ENCODE measurements at regions not wholly inside any gene's neighbourhood (a gene's known extent, or its start where the extent isn't known, plus 50 kb on each side); places are given as distances from the start of the nearest gene placed in this dataset.
A peak's percentile ranks its signal among the peaks of the same experiment; 100 is the strongest.
"Not testable (repeated sequence)": the region's sequence is repeated elsewhere in the genome, so short reads cannot be mapped to it uniquely, and the experiment has no call there.

DNA sequence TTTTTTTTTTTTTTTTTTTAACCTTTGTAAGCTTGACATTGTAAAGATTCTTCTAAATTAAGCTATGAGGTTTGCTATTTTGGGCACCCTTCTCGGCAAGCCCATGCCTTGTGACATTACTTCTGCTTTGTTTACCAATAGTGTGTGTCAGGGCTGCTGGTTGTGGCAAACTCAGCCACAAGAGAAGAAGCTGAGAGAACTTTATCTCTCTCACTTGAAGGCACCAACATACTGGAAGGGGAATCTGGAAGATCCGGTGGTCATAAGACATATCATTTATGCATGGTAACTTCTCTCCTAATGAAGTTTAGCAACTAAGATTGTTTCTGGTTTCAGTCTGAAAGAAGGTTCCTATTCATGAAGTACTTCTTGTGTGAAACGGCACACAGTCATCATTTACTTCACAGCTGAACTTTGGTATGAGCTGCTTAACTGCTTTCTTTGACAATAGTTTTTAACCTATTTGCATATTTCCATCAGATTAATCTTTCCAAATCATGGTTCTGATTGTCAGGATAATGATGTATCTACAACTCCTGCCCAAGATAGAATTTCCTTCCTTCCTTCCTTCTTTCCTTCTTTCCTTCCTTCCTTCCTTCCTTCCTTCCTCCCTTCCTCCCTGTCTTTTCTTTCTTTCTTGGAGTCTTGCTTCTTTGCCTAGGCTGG, 189.3 kb downstream of the NFKBIZ start:
- no peak for DNase-seq

DNA sequence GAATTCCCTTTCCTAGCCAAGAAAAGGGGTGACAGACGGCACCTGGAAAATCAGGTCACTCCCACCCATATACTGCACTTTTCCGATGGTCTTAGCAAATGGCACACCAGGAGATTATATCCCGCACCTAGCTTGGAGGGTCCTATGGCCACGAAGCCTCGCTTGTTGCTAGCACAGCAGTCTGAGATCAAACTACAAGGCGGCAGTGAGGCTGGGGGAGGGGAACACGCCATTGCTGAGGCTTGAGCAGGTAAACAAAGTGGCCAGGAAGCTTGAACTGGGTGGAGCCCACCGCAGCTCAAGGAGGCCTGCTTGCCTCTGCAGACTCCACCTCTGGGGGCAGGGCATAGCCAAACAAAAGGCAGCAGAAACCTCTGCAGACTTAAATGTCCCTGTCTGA, 190.8 kb downstream of the NFKBIZ start:
- not testable (repeated sequence) for DNase-seq

DNA sequence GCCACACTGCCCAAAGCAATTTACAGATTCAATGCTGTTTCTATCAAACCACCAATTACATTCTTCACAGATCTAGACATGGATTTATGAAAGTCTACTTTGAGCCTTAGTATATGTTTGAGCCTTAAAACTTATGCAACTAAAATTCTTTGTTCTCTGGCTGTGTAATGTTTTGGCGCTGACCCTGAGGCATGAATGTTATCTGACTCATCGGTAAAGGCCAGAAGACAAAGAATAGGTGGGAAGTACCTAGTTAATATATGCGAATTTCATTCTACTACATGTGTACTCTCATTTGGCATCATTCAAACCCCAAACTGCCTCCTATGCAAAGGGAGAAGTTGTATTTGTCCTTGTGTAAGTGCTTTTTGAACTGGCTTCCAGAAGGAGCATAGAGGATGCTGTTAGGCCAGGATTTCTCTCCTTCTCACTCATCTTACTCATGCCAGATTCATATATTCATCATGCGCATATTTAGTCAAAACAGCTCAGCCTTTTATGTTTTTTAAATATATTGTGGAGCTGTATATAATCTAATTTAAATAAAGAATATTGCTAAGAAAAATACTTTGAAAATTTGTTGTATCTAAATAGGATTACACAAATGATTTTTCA, 204.2 kb downstream of the NFKBIZ start:
- no peak for DNase-seq

DNA sequence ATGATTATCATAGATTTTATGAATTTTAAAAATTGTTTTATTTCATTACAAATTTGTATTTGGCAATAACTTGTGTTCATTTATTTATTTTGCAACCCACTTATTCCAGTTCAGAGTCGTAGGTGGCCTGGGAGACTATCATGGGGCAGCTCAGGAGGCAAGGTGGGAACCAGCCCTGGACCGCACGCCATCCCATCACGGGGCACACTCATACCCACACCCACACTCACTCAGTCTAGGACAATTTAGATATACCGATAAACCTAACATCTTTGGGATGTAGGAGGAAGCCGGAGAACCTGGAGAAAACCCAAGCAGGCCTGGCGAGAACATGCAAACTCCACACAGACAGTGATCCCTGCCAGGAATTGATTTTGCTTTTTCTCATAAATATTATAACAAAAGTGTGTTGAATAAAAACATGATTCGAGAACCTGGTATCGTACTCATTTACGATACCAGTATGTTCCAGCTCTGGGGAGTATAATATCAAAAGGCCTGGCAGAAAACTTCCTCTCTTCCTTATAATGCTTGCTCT, 205.3 kb downstream of the NFKBIZ start:
- DNase-seq: no peak

DNA sequence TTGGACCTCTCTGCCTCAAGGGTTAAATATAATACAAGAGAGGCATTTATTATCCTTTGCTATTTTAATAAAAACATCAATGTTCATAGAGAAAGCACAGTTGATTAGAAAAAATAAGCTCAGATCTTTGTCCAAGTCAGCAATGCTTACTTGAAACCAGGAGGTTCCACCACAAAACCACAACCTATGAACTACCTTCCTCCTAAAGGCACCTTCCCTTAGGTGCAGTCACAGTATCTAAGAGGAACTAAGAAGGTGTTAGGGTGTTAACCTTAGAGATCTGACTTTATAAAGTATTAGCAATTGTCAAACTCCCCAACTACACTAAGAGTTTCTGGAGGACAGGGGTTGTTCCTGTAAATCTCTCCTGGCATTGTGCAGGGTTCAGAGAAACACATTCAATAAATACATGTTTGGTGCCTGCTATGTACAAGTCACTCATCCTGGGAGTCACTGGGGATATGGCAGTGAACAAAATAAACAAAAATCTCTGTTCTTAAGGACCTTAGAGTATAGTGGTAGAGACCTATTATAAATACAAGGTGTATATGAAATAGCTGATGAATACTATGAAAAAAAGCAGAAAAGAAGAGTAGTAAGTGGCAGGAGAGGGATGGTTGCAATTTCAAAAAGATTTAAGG, 208.6 kb downstream of the NFKBIZ start:
- no peak for DNase-seq

DNA sequence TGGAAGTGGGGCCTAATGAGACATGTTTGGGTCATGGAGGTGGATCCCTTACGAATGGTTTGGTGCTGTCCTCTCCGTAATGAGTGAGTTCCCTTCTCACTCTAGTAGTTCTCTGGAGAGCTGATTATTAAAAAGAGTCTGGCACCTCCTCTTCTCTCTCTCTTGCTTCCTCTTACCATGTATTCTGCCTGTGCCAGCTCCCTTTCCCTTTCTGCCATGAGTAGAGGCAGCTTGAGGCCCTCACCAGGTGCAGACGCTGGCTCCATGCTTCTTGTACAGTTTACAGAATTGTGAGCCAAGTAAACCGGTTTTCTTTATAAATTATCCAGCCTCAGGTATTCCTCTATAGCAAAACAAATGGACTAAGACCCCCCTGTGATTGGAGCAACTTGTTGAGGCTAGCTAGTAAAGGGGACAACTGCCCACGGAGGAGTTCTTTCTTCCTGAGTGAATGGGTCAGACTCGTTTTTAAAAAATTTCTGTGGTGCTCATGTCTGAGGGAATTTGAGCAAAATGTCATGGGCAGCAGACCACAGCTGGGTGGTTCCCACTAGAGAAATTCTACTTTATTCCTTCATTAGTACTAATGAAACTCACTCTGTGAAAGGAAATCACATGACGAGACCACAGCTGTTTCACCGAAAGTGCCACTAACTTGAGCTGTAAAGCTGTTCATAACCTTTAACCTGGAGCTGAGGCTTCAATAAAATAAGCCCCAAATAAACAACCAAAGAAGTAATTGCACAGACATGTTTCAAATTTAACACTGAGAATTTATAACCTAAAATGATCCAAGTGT, 210.0 kb downstream of the NFKBIZ start:
- DNase-seq: no peak

DNA sequence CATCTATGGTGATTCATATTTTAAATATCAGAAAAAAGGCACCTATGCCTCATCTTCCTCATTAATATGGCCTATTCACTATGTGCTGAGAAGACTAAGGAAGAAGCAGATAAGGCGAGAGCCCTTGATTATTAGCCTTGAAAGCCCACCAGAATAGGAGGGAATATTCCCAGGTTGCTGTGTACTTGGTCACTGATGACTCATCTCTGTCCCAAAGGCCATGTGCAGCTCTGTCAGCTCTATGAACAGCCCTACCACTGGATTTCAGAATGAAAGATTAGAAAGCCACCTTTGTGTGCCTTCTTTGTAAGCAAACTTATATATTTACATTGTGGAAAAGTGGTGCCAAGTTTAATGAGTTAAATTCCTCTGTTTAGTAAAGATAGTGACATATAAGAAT, 211.5 kb downstream of the NFKBIZ start:
- DNase-seq: no peak

DNA sequence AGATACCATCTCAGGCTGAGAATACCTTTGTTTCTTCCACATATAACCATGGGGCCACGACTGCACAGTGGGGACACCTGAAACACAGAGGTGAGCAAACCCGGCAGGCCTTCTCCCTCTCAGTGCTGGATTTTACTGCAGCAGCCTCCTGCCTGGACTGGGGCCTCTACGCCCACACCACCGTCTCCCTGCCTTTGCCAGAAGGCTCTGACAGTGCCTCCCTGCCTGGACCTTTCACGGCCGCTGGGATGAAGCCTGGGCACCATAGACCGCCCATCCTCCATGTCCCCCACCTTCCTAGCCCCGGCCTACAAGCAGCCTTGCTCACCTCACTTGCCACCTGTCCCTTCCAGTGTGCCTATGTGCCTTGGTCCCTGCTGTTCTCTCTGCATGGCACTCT, 214.3 kb downstream of the NFKBIZ start:
- DNase-seq: no peak

DNA sequence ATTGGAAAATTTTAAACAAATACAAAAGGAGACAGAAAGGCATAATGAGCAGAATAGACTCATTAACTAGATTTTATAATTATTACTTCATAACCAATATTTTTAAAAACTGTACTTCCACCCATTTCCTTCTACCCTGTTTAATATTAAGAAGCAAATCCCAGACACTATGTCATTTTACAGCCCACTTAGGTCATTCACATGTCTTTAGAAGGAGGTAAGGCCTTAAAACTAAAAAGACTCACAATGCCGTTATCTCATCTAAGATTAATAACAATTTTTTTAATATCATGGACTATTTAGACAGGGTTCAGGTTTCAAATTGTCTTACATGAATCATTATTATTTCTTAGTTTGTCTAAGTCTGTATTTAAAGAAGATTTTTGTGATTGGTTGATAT, 217.2 kb downstream of the NFKBIZ start:
- no peak for DNase-seq

DNA sequence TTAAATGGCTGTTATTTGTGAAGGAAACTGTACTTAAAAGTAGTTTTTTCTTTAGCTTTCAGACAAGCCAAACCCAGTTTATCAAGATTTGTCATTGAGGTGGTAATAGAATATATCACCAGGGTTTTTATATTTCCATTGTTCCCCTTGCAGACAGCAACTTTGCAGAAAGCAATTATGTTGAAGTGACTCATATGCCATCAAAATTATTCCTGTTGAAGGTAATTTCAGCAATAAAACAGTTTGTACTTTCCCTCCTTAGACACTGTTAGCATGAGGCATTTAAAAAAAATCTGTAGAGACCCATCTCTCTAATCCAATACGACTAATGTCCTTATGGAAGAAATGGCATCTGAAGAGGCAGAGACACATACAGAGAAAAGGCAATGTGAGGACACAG, 219.0 kb downstream of the NFKBIZ start:
- DNase-seq: no peak

DNA sequence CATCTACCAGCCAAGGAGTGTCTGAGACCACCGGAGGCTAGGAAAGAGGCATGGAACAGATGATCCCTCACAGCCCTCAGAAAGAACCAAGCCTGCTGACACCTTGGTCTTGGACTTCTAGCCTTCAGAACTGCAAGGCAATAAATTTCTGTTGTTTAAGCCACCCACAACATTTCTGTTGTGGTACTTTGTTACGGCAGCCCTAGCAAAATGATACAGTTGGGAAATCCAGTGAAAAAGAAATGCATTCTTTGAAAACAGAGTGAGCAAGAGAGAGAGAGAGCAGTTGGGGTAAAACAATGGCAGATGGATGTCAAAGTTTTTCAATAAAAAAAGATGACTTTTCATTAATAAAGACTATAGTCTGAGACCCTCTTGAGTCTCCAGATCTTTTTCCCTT, 219.4 kb downstream of the NFKBIZ start:
- DNase-seq: no peak

DNA sequence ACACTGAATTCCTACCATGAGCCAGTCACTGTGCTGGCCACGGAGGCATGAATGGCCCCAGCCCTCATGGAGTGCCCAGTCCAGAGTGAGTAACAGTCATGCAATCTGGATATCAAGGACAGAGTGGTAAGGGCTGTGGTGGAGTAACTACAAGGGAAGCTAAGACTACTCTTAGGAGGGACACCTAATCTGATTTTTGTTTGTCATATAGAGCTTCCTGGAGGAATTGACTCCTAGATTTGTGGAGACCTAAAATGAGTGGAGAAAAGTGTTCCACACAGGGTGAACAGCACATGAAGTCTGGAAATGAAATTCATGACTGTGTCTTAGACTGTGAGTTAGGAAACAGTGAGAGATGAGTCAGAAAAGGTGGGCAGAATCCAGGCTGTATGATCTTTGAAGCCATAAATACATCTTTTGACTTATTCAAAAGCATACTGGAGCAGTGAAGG, 219.9 kb downstream of the NFKBIZ start:
- no peak for DNase-seq

DNA sequence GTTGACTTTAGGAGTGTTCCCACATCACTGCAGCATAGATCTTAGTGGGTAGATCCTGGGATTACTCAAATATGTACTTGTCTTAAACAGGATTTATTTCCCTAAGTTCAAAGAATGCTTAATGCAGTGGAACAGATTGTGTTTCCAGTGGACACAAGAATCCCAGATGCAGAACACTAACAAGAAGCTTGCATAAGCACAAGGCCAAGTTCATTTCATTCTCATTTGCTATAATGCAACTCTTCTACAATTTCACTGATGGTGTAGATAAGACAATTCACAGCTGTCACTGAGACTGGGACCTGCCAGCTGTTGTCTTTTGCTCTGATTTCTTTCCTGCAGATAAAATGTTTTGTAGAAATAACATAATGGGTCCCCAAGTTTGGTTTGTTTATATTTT, 225.6 kb downstream of the NFKBIZ start:
- no peak for DNase-seq

DNA sequence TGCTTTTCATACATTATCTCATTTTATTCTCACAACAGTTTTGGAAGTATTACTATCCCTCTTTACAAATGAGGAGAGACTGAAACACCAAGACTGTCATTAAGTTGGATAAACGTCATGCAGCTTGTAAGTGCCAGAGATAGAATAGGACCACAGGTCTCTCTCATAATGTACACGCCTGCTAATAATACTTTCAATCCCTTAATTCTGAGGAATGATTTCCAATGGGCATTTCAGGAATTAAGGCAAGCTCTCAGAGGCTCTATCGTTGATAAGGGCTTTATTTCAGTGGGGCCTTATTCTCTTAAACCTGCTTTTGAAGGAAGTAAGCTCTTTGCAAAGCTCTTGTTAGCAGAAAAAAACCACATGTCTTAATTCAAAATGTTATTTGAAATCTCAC, 229.1 kb downstream of the NFKBIZ start:
- DNase-seq: no peak

DNA sequence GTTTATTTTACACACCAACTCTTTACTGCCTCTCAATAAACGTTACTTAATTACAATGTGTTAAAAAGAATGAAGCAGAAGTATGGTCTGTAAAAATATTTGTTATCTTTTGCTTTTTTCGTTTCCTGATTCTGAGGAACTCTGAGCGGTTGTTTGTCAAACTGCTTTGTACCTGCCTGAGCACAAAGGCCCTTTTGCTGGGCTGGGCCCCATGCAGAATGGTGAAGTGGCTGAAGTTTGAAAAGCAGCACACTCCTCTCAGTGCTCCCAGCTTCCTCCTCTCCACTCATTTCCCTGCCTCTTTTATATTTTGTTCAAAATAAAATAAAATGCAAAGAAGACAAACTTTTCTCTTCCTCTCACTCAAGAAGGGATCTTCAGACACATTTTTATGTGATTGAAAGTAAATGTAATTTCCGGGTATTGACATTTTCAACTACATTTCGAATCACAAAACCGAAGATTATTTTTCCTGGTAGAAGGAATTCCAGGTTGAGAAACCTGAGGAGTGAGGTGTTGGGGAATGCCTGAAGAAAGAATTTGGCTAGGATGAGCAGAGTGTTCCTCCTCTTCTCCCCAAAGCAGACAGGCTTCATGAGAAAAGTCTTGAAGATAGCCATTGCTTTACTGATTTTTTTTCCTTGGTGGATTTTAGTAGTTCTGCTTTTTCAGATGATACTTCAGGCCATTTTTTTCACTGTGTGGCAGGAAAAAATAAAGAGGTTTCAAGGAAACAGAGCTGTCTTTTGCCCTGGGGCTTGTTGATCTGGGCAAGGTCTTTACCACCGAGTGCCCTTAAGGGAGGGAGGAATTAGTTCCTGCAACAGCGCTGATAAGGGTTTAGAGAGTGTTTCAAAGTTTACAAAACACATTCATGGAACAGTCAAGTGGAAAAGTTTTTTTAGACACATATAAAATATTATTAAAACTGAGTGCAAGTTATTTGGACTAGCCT, 229.8 kb downstream of the NFKBIZ start:
- DNase-seq: peak; percentile 90

DNA sequence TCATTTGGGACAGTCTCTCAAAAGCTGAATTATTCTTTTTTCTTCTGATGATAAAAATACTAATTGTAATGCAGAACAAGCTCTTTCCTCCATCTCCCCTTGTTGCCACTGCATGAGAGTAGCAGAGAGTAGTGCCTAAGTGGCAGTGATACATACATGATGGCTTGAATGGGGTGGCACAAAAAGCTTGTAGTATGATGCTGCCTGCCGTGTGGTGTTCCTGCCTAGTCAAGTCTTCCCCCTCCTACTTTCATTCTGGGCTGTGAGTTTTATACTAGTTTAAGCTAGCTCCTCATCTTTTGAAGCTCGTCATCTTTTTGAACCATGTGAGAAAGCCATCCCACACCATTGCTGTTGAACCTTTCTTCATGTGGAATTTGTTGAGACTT, 230.5 kb downstream of the NFKBIZ start:
- DNase-seq: peak; percentile 40

DNA sequence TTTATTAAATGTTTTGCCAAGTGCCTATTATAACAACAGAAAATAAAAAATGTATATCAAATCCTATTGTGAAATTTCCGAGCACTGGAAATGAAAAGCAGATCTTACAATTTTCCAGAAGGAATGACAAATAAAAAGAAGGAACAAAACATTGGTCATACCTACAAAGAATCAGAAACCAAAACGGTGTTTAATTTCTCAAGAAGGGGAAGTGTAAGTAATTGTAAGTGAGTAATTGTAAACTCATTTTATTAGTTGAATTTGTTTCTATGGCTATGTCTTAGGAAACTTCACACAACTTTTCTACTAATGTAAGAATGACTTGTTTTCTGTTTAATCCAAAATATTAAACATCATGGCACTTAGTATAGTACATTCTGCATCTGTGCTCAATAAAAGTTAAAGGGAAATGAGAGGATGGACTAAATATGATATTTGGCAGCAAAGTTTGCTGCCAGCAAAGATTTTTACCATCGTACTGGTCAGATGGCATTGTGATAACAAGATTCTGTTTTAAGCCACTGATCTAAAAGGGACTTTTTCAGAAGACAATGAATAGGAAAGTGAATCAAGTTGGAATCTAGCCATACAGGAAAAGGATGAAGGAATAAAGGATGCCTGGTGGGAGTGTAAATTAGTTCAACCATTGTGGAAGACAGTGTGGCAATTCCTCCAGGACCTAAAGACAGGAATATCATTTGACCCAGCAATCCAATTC, 232.4 kb downstream of the NFKBIZ start:
- no peak for DNase-seq

DNA sequence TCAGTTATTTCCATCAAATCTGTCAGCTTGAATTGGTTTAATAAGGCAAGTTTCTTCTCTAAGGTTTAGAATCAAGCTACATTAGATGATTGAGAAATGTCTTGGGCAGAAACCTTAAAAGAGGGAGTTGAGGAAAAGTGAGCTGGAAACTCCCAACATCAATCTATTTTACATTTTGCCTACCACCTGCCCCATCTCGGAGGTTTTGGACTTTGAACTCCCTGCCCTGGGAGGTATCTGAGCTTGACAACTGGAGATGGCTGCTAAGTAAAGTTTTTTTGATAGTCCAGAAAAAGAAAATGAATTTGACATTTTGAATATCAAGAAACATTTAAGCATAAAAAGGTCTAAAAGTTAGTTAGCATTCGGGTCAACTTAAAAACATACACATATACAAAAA, 234.2 kb downstream of the NFKBIZ start:
- DNase-seq: no peak

DNA sequence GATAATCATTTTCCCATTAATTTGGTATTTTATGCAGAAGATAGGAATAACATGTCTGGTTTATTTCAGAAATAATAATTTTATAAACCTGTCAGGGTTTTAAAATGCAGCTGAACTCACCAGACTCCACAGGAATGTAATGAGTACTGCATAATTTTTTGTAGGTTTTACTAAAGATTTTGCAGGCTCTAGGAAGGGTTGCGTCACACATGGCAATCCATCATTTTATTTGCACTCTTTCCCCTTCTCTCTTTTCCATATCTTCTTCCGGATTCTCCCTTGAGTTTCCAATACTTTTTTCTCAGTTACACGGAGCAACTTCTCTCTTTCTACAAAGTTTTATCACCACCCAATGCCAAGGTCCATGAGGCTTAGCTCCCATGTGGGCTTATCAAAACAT, 234.7 kb downstream of the NFKBIZ start:
- DNase-seq: no peak

DNA sequence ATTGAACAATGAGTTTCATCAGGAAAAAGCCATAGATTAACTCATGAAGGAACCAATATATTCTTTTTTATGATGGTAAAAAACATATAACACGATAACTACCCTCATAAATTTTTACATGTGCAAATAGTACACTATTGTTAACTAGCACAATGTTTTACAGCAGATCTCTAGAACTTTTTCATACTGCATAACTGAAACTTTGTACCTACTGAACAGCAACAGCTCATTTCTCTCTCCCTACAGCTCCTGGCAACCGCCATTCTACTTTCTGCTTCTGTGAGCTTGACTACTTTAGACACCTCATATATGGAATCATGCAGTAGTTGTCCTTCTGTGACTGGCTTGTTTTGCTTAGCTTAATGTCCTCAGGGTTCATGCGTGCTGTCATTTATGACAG, 235.4 kb downstream of the NFKBIZ start:
- no peak for DNase-seq

DNA sequence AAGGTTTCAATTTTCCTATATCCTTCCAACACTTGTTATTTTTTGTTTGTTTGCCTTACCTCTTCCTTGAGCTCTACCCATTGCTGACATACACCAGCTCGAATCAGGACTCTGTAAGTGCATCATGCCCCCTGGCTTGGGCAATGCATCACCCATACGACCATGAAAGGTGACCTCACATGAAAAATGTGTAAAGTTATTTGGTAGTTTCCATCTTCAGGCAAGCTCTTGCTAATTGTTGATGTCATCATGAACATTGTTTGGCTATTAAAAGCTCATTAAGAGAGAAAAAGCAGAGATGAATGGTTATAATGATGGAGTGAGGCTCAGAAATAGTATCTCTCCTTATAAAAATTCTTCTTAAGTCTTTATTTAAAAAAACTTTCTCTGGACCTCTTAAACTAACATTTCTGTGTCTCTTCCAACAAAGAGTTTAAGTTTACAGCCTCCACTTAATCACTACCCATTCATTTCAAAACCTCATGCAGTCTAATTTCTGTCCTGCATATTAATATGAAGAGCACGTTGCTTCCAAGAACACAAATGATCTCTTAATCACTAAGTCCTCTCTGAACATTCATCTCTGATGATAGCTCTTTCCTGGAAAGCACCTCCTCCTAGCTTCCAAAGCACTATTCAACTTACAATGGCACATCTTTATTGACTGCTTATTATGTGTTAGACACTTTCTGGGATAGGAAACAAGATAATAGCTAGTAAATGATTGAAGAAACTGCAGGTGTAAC, 236.3 kb downstream of the NFKBIZ start:
- no peak for DNase-seq

All from hematopoietic multipotent progenitor cell treated with erythropoietin and hydrocortisone succinate and interleukin-3 and kit ligand, for 4 days (in vitro differentiated cells).